NCI-H1694 (cell line): ENCODE measurements at regions not wholly inside any gene's neighbourhood (a gene's known extent, or its start where the extent isn't known, plus 50 kb on each side); places are given as distances from the start of the nearest gene placed in this dataset.
"Not testable (repeated sequence)": the region's sequence is repeated elsewhere in the genome, so short reads cannot be mapped to it uniquely, and the experiment has no call there.

ENCODE experiments used
- DNase-seq: peaks from one replicate; lab custom pipeline; 2025; lab: John Stamatoyannopoulos, UW

- DNase-seq, result no peak
Observed at GRCh38 chr7:126177782-126178181, 1075.0 kb downstream of the GRM8 start.

- DNase-seq, result no peak
Observed at GRCh38 chr7:126166645-126167044, 1086.1 kb downstream of the GRM8 start.

GRCh38 chr7:126163647-126164046 lies 1089.1 kb downstream of the GRM8 start:
- DNase-seq, result no peak

- no peak for DNase-seq
Observed at GRCh38 chr7:126157391-126157790, 1095.3 kb downstream of the GRM8 start.

GRCh38 chr7:126150278-126150958 lies 1102.3 kb downstream of the GRM8 start:
- DNase-seq, result no peak

- no peak for DNase-seq
Observed at GRCh38 chr7:126140858-126141466, 1111.8 kb downstream of the GRM8 start.

GRCh38 chr7:126119981-126120380 lies 1132.8 kb downstream of the GRM8 start:
- no peak for DNase-seq

- DNase-seq, result no peak
Observed at GRCh38 chr7:126103582-126103981, 1149.2 kb downstream of the GRM8 start.

- no peak for DNase-seq
Observed at GRCh38 chr7:126083014-126083413, 1153.4 kb upstream of the POT1 start.

- DNase-seq, result no peak
Observed at GRCh38 chr7:126079581-126079980, 1150.0 kb upstream of the POT1 start.

- DNase-seq, result no peak
Observed at GRCh38 chr7:126079151-126079550, 1149.5 kb upstream of the POT1 start.

GRCh38 chr7:126065766-126066165 lies 1136.1 kb upstream of the POT1 start:
- no peak for DNase-seq

GRCh38 chr7:126057979-126058378 lies 1128.4 kb upstream of the POT1 start:
- no peak for DNase-seq

GRCh38 chr7:126056613-126057012 lies 1127.0 kb upstream of the POT1 start:
- DNase-seq, result not testable (repeated sequence)

GRCh38 chr7:126052229-126052628 lies 1122.6 kb upstream of the POT1 start:
- no peak for DNase-seq

GRCh38 chr7:126044662-126045061 lies 1115.0 kb upstream of the POT1 start:
- no peak for DNase-seq

GRCh38 chr7:126041472-126041871 lies 1111.8 kb upstream of the POT1 start:
- no peak for DNase-seq

GRCh38 chr7:126040114-126041045 lies 1110.8 kb upstream of the POT1 start:
- DNase-seq, result no peak

- no peak for DNase-seq
Observed at GRCh38 chr7:126026421-126027088, 1096.9 kb upstream of the POT1 start.

GRCh38 chr7:126022452-126022851 lies 1092.8 kb upstream of the POT1 start:
- DNase-seq, result no peak

- no peak for DNase-seq
Observed at GRCh38 chr7:126016722-126017121, 1087.1 kb upstream of the POT1 start.

- no peak for DNase-seq
Observed at GRCh38 chr7:126005064-126005463, 1075.4 kb upstream of the POT1 start.
